ENCODE measurements at regions not wholly inside any gene's neighbourhood (a gene's known extent, or its start where the extent isn't known, plus 50 kb on each side); places are given as distances from the start of the nearest gene placed in this dataset.
"Not testable (repeated sequence)": the region's sequence is repeated elsewhere in the genome, so short reads cannot be mapped to it uniquely, and the experiment has no call there.

- no peak for DNase-seq (ENCODE audit: low spot score)
These were observed 147.4 kb downstream of the ABHD5 start for GRCh38 chr3:43838009-43838758.

- DNase-seq (ENCODE audit: low spot score) = no peak
These were observed 148.1 kb downstream of the ABHD5 start for GRCh38 chr3:43838877-43839276.

DNA sequence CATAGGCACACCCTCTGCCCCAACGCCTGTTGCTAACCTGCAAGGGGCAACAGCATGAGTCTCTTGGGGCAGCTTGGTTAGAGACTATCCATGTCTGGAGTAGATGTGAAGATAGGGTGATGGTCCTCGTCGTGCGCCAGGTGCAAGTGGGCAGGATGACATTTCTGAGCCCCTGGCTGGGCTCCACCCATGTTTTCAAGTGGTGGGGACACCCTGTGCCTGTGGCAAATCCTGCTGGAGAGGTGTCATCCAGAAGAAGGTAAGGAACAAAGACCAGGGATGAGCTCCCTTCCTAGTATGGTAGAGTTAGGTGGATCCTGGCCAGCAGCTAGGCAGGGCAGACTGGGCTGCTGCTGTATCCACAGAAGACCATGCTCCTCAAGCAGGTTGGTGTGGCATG, 152.6 kb downstream of the ABHD5 start:
- DNase-seq (ENCODE audit: low spot score) = no peak

GRCh38 chr3:43844757-43845156, 154.0 kb downstream of the ABHD5 start:
- DNase-seq (ENCODE audit: low spot score) = no peak

DNA sequence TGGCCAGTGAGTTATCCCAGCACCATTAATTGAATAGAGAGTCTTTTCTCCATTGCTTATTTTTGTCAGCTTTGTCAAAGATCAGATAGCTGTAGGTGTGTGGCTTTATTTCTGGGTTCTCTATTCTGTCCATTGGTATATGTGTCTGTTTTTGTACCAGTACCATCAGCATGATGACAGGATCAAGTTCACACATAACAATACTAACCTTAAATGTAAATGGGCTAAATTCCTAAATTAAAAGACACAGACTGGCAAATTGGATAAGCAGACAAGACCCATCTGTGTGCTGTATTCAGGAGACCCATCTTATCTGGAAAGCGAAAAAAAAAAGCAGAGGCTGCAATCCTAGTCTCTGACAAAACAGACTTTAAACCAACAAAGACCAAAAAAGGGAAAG, 154.8 kb downstream of the ABHD5 start:
- DNase-seq (ENCODE audit: low spot score) = not testable (repeated sequence)

DNA sequence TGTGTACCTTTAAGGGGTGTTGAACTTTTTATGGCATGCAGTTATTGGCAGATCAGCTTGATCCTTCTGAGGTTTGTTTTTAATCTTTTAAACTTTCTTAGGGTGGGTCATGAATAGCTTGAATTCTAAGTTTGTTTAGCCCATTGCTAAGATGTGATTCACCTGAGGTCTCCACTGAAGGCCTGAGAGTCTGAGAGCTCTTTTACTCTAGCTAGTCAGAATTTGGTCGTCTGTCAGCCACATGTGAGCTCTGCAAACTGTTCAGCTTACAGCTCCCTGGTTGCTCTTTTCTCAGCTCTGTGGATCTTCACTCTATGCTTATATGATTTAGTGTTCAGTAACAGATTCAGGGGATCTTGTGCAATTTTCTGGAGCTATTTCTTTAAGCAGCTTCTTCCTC, 161.3 kb downstream of the ABHD5 start:
- no peak for DNase-seq (ENCODE audit: low spot score)

GRCh38 chr3:43854283-43854682, 163.5 kb downstream of the ABHD5 start:
- DNase-seq (ENCODE audit: low spot score) = no peak

GRCh38 chr3:43854916-43855315, 164.2 kb downstream of the ABHD5 start:
- DNase-seq (ENCODE audit: low spot score) = no peak

- DNase-seq (ENCODE audit: low spot score) = peak; percentile 58
These were observed 165.0 kb downstream of the ABHD5 start for GRCh38 chr3:43855674-43856299.

DNA sequence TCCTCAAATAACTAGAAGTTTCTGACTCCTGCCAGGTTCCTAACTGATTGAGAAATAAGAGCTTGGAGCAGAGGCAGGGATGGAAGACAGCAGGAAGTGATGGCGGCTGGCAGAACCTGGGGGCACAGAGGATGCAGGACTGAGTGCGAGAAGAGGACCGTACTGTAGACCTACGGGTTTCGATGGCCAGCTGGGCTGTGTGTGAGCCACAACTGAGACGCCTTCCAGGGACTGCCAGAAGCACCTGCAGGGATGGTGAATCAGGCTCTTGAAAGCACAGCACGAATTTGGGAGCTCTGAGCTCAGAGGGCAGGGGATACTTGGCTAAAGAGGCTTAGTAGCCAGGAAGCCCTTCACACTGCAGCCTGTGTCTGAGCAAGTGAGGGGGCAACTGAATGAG, 165.6 kb downstream of the ABHD5 start:
- no peak for DNase-seq (ENCODE audit: low spot score)

DNA sequence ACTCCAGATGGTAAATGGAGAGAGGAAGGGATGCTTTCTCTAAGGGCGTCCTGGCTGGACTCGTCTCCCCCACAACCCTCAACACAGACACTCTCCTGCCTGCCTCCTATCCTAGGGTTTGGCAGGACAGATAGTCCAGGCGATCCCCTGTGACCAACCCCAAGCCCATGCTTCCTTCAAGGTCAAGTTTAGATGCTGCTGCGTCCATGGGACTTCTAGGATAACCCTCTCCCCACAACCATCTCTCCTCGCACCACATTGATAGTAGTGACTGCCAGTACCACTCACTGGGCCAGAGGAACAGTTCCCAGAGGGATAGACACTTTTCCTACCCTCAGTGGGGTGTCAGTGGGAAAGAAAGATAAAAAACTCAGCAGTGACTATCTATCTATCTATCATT, 166.0 kb downstream of the ABHD5 start:
- no peak for DNase-seq (ENCODE audit: low spot score)

GRCh38 chr3:43857361-43858293, 166.9 kb downstream of the ABHD5 start:
- no peak for DNase-seq (ENCODE audit: low spot score)

- DNase-seq (ENCODE audit: low spot score) = no peak
These were observed 167.6 kb downstream of the ABHD5 start for GRCh38 chr3:43858294-43858701.

DNA sequence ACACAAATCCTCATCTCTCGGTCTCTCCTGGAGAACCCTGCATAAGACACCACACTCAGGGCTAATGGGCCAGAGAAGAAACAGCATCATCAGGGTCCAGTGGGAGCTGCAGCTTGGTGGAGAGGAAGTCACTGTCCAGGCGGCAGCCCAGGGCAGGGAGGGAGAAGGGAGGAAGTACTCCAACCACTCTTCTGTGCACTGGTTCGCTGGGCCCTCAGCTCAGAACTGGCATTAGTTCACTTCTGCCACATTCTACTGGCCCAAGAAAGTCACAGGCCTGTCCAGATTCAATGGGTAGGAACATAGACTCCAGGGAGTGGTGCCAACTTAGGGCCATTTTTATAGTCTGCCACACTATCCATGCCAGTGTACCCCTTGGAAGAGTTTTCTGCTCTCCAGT, 169.0 kb downstream of the ABHD5 start:
- DNase-seq (ENCODE audit: low spot score) = no peak

- no peak for DNase-seq (ENCODE audit: low spot score)
These were observed 170.9 kb downstream of the ABHD5 start for GRCh38 chr3:43861635-43862034.

GRCh38 chr3:43862470-43862869, 171.7 kb downstream of the ABHD5 start:
- DNase-seq (ENCODE audit: low spot score) = no peak

DNA sequence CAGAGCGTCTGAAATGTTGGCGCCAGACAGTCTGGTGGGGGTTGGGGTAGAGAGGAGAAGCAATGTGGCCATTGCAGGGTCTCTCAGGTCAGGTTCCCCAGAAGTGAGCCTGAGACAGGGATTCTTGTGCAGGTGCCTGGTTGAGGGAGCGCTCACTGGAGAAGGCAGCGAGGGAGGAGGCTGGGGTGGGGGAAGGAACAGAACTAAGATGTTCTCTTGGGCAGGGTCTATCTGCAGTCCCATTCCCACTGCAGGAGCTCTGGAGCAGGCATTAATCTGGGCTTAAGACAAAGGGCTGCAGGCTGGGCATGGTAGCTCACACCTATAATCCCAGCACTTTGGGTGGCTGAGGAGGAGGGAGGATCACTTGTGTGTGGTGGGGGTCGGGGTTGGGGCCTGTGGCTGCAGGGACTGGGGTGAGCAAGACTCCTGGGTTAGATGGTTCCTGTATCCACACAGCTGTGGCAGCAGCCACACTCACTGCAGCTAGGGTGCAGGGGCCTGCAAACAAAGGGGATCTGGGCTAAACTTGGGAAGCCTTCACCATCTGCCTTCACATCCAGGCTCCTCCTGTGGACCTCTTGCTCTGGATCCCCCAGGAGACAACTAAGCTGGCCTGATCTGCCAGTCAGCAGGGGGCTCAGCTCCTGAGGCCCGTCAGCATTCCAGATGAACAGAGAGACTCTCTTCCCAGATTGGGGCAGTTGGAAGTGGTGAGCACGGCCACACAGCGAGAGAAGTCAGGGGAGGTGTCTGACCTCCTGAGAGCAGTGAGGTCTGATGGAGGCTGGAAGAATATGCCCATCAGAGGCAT, 172.5 kb downstream of the ABHD5 start:
- DNase-seq (ENCODE audit: low spot score) = no peak

- no peak for DNase-seq (ENCODE audit: low spot score)
These were observed 173.5 kb downstream of the ABHD5 start for GRCh38 chr3:43863966-43864933.

- no peak for DNase-seq (ENCODE audit: low spot score)
These were observed 174.6 kb downstream of the ABHD5 start for GRCh38 chr3:43865351-43865750.

- DNase-seq (ENCODE audit: low spot score) = no peak
These were observed 175.3 kb downstream of the ABHD5 start for GRCh38 chr3:43865887-43866528.
